ENCODE measurements at regions not wholly inside any gene's neighbourhood (a gene's known extent, or its start where the extent isn't known, plus 50 kb on each side); places are given as distances from the start of the nearest gene placed in this dataset.
"Not testable (repeated sequence)": the region's sequence is repeated elsewhere in the genome, so short reads cannot be mapped to it uniquely, and the experiment has no call there.

DNA sequence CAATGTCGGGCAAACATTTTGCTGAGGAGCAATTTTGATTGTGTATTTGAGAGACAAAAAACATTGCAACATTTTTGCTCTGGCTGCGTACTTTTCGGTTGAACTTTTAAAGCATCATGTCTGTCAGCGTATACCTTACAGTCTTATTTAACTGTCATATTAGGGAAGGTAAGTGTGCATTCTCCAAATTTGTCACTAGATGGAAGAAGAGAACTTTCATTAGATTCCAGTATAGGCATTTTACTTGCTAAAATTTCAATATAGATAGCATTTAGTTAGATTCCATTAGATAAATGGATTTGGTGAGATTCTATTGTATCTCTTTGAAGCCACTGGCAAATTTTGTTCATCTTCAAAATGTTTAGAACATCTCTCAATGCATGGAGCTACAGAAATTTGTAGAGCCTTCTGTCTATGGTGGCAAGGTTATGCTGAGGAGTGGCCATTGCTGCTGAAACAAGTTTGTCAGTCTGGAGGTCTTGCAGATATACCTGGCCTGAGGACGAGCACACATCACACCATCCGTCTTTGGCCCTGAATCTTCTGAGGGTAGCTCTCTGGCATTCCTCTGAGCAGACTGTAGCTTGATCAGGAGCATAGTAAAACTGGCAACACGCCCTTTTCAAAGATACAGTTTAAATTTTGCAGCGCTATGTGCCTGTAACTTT is 437.5 kb upstream of the MBL2 start:
- DNase-seq = no peak

DNA sequence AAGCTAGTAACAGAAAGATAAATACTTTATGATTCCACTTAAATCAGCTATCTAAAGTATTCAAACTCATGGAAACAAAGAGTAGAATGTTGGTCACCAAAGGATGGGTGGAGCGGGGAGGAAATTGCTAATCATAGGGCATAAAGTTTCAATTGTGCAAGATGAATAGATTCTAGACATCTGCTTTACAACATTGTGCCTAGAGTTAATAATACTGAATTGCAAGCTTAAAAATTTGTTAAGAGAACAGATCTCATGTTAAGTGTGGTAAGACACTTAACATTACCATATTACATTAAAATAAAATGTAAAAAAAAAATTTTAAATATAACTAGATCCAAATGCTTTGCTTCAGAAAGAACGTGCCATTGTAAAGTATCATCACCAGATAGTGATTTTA is 411.1 kb upstream of the MBL2 start:
- no peak for DNase-seq

DNA sequence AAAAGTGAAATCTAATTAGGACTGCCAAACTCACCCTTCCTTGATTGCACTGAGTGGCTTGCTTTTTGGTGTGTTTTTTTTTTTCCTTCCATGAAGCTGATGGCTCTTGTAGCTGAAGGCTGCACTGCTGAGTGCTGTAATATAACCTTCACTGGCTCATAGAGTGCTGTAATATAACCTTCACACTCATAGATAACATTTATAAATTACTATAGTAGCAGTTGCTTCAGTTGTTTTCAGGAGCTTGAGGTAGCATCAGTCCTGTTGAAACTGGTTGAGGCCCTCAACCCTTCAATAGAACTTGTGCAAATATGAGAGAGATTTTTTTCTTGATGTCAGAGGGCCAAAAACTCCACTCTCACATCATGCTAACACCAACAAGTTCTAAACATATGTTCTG is 404.9 kb upstream of the MBL2 start:
- no peak for DNase-seq

DNA sequence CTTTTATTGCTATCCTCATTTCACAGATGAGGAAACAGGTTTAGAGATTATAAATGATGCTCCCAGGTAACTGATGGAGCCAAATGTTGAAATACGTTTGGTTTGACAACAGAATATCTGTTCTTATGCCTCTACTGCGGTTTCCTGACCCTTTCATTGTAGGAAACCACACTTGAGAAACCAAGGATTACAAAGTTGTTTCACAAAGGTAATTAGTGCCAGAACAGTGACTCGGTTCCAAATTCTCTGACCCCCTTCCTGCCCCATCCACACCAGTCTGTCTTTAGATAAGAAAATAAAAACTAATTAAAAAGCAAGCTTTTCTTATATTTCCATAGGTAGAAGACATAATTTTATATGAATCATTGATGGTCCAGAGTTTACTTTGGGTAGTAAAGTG is 393.7 kb upstream of the MBL2 start:
- no peak for DNase-seq

DNA sequence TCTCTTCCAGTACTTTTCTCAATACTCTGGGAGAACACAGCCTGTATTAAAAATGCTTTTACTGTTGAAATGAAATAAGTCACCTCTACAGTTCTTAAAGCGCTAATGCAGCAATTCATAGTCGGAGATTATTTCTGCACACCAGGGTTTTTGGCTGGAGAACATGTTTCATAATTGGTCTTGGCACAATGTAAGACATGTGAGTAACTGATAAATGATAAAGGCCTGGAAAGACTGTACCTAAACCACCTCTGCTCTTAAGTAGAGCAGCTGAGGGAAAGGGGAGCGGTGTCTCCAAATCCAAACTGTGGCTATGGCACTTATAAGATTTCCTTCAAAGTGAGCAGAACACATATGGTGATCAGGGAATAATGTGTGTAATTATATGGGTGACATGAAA is 390.3 kb upstream of the MBL2 start:
- DNase-seq = no peak

DNA sequence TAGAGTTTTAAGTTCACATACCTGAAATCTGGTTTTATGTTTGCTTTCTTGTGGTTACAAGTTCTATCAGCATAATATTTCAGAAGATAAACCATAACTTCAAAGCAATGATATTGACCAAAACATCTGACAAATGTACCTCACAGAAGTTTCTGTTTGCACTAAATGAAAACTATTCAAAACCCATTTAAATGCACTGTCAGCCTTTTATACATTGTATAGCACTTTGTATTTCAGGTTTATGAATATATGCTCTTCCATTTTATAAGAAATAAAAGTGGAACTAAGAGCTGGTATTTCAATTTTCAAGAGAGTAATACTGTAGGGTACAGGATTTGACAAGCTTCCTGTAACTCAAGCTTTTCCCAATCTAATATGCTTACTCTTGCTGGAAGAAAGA is 388.6 kb upstream of the MBL2 start:
- no peak for DNase-seq

DNA sequence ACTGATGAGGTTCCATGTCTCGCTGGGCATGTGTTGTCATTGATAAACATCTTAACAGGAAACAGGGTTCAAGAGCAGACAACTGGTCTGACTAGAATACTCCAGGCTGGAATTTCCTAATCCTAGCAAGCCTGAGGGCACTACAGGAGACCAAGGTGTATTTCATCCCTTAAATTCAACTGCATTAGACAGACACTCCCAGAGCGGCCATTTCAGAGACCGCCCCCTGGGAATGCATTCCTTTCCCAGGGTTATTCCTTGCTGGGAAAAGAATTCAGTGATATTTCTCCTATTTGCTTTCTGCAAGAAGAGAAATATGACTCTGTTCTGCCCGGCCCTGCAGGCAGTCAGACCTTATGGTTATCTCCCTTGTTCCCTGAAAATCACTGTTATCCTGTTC is 383.1 kb upstream of the MBL2 start:
- DNase-seq = not testable (repeated sequence)

DNA sequence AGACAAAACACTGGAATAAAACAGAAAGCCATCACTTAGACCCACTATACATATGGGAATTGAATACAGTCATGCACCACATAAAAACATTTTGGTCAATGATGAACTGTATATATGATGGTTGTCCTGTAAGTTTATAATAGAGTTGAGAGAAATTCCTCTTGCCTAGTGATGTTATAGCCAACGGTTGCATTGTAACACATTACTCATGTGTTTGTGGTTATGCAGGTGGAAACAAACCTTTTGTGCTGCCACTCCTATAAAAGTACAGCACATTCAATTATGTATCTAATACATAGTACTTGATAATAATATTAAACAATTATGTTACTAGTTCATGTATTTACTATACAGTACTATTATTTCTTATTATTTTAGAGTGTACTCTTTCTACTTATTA is 381.2 kb upstream of the MBL2 start:
- DNase-seq = no peak

DNA sequence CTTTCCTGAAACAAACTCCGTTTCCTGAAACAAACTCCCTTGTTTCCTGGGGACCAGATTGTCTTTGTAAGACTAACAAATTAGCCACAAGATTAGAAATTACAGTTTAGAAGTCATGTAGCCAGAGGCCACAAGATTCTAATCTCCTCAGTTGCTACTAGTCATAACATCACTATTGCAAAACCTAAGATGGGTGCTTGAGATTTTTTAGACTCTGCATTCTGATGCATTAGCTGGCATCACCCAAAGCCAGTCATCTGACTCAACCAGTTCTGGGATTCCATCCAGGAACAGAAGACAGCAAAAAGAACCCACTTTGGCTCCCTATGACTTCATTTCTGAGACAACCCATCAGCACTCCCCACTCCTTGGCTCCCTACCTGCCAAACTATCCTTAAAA is 367.9 kb upstream of the MBL2 start:
- no peak for DNase-seq

DNA sequence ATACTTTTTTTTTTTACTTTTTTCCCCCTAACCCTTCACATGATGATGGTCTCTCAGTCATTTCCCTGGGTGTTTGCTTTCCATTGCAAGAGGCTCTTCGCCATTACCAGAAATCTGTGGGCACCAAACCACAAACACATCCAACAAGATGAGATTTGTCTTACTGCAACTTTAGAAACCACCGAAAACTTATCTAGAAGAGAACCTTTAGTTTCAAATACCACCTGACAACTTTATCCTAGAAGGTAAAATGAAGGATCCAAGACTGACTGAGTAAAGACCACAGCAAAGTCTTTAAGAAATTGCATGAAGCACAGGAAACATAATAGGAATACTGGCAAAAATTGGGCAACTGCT is 363.3 kb upstream of the MBL2 start:
- DNase-seq = no peak

DNA sequence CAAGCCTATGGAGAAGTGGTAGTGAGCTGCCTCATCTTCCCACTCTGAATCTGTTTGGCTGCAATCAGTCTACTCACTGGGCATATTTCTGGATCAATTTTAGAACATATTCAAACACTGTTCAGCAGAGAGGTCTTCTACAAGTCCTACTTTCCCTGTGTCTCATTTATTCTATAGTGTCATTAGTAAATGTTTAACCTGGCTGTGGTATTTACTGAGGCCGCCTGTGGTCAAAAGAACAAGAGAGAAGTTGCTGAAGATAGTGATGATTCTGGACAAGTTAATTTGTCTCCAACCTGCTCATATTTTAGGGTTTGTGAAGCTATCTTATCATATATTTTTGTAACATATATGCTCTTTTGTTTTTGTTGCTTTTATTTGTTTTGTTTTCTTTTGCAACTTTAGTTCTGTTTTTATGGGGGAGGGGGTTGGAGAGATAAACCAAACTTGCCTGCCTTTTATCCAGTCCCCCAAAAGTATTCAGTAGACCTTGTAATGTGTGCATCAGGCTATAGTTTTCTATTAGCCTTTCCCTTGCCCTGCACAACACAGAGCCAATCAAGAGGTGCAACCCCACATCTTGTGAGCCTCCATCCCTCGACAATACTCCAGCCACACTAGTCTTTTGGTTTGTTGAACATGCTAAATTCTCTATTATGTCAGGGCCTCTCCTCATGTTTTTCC is 362.8 kb upstream of the MBL2 start:
- DNase-seq = no peak

DNA sequence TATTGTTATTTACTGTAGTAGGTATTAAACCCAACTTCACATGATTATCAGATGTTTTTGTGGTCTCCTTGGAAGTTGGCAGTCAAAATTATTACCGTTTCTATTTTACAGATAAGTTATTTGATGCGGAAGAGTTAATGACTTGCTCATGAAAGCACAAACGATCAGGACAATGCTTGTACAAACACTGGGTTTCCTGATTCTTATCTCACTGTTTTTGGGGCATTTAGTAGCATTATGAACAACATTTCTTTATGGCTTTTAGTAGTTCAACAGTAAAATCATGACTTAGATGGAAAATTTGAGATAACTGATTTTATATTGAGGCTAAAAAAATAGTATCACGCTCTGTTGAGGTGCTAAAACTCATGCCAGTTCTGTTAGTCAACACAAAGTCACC is 361.5 kb upstream of the MBL2 start:
- DNase-seq = no peak

DNA sequence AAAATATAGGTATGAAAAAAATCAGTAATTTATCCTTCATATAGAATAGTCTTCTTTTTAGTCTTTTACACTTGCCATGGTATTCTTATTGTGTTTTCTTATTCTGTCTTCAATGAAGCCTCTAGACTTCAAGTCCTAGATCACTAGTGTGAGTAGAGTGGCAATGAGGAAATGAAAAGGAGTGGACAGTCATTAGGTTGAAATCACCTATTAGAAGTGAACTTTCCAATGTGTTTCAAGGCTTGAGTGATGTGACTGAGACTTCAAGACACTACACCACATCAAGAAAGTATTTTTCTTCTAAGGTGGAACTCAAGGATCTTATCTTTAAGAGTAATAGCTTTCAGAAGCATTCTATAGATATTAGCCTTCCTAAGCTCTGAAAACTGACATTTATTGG is 357.8 kb upstream of the MBL2 start:
- DNase-seq = no peak

DNA sequence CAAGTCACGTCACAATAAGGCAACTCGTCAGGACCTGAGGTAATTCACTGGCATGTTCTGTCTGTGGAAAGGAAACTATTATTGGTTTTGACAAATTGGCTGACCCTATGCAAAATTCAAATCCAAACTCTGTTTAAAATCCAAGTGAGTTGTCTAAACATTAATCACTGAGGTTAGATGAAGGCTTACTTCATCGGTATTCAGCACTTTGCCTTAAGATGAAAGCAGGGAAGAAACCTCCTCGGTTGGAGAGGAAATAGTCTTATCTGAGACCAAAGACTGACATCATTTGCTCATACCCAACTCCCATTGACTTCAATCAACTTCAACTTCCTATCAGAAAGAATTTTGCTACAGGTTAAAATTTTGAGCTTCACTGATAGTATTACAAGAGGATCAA is 355.1 kb upstream of the MBL2 start:
- DNase-seq = no peak

DNA sequence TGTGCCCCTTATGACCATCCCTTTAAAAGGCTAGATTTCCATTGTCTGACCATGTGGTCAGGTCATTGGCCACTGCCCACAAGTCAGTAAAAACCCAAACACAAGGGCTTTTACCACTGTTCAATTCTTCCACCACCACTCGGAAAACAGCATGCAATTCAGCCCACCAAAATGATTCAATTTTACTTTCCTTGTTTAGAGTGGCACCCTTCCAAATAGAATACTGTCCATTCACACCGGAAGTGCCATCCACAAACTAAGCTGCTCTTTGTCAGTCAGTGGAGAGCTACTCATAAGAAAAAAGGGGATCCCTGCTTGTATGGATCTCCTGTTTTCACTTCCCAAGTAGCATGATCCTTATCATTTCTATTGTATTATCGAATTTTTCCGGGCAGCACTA is 350.7 kb upstream of the MBL2 start:
- no peak for DNase-seq

DNA sequence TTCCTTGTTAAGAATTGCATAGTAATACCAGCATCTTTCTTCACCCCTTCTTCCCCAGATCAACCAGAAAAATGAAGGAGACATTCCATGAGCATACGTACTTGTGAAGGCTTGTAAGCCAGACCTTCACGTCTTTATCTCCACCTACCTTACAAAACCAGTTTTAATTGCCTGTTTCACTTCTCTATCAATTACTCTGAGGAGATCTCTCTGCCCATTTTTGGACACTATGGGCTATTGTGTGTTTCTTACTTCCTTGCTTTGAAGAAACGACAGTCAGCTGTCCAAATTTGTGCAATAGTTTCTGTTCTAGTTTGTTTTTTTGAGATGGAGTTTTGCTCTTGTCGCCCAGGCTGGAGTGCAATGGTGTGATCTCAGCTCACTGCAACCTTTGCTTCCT is 349.7 kb upstream of the MBL2 start:
- no peak for DNase-seq

DNA sequence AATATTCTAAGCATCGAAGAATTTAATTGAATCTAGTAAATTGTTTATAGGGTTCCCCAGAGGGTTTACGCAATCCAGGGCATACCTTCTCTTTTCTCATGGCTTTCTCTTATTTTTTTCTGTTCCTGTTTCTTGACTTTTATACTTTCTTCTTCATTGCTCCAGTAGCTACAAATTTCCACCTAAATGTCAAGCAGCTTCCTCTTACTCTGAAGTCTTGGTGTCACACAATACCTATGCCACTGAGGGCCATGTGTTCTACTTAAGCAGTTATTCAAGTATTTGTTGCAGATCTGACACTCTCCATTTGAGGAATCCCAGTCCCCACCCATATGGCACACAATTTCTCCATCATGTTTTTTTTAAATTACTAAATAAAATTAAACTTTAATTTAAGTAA is 343.1 kb upstream of the MBL2 start:
- no peak for DNase-seq

DNA sequence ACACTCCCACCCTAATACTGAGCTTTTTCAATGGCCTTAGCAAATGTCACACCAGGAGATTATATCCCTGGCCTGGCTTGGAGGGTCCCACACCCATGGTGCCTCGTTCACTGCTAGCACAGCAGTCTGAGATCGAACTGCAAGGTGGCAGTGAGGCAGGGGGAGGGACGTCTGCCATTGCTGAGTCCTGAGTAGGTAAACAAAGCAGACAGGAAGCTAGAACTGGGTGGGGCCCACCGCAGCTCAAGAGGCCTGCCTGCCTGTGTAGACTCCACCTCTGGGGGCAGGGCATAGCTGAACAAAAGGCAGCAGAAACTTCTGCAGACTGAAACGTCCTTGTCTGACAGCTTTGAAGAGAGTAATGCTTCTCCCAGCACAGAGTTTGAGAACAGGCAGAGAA is 338.9 kb upstream of the MBL2 start:
- no peak for DNase-seq

DNA sequence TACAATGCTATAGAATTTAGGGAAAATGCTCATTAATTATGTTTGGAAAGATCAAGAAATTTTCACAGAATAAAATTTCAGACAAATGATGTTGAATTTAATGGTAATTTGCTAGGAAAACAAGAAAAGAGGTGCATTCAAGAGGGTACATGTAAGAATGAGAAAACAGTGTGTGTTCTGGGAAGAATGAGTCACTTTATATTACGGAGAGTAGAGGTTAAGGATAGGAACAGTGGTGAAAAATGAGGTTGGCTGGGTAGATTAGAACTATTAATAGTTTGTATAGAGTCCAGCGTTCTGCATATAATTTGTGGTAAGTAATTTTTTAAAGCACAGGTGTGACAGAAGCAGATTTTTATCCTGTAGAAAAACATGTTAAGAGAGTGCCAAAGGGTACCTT is 336.7 kb upstream of the MBL2 start:
- no peak for DNase-seq

DNA sequence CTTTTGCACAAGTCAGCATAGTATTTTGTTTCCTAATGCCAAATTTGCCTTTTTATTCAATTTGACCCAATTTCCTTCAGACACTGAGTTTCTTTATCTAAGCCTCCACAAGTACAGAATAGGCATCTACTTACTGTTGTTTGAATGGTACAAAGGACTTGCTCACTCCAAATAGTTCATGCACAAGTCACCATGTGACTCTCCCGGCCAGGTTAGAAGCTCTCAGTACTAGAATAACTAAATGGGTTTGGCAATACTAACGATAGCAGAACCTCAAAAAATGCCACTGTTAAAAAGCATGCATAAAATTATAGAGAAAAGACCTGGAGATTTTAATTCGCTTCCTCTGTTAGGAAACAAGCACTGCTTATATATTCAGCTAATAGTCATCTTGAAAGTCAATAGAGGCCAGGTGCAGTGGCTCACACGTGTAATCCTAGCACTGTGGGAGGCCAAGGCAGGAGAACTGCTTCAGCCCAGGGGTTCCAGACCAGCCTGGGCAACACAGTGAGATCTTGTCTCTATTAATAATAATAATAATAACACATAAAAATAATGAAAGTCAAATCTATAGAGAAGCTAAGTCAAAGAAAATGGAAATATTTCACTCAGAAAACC is 335.8 kb upstream of the MBL2 start:
- no peak for DNase-seq

DNA sequence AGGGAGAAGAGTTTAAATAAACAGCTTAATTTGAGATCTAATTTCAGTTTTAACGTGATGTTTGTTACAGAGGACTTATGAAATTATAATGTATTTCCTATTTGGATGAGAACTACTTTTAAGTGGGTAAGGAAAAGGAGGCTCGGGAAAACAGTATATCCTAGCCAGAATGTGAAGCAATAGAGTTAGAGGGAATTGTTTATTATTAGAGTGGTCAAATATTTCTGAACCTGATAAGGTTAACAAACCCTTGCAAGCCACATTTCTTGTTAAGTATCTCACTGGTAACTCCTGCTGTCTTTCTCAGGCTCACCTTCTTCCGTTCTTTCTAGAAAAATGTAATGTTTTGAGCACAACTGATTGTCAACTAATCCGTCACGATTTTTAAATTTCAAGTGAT is 335.1 kb upstream of the MBL2 start:
- DNase-seq = no peak

DNA sequence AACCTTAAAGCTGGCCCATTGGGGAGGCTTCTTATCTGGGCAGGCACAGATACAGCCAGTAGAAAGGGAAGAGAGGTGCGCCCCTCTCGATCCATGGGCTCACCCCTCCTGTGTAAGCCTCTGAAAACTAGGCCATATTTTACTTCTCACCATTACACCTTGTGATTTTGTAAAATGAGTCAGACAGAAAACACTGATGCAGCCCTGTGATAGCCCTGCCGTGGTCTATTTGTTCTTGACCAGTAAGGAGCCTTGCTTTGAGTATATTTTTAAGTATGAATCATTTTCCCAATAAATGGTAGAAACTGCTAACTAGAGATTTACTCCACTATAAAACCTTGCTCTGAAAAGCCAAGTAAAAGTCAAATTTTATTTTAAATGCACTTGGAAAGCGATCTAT is 329.8 kb upstream of the MBL2 start:
- no peak for DNase-seq

DNA sequence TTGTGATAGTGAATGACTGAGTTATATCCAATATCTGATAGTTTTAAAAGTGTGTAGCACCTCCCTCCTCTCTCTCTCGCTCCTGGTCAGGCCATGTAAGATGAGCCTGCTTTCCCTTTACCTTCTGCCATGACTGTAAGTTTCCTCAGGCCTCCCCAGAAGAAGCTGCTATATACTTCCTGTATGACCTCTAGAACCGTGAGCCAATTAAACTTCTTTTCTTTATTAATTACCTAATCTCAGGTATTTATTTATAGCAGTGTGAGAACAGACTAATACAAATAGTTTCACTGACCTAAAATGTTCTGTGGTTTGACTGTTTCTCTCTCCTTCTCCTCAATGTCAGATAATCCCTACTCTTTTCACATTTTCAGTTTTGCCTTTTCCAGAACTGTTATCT is 321.3 kb upstream of the MBL2 start:
- DNase-seq = no peak

Data from amygdala (tissue), 56 donors.